ENCODE measurements at regions not wholly inside any gene's neighbourhood (a gene's known extent, or its start where the extent isn't known, plus 50 kb on each side); places are given as distances from the start of the nearest gene placed in this dataset.

DNA sequence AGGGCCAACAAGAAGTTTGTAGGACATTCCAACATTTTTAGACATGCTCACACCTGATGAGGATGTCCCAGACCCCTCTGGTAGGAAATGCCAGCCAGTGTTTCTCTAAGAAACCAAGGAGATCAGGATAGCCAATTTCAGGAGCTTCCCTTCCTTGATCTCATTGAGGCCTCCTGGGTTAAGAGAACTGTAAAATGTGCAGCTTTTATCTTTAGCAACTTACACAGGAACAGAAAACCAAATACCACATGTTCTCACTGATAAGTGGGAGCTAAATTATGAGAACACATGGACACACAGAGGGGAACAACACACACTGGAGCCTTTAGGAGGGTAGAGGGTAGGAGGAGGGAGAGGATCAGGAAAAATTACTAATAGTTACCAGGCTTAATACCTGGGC, 99.6 kb upstream of the MAP2 start:
- TF ChIP-seq POLR2A (IDR thresholded peaks at IDR 0.05), result no peak
- TF ChIP-seq, protein P1, sequence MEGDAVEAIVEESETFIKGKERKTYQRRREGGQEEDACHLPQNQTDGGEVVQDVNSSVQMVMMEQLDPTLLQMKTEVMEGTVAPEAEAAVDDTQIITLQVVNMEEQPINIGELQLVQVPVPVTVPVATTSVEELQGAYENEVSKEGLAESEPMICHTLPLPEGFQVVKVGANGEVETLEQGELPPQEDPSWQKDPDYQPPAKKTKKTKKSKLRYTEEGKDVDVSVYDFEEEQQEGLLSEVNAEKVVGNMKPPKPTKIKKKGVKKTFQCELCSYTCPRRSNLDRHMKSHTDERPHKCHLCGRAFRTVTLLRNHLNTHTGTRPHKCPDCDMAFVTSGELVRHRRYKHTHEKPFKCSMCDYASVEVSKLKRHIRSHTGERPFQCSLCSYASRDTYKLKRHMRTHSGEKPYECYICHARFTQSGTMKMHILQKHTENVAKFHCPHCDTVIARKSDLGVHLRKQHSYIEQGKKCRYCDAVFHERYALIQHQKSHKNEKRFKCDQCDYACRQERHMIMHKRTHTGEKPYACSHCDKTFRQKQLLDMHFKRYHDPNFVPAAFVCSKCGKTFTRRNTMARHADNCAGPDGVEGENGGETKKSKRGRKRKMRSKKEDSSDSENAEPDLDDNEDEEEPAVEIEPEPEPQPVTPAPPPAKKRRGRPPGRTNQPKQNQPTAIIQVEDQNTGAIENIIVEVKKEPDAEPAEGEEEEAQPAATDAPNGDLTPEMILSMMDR (IDR thresholded peaks at IDR 0.05), result no peak

All from uterus (tissue), 2 donors.